ENCODE measurements at regions not wholly inside any gene's neighbourhood (a gene's known extent, or its start where the extent isn't known, plus 50 kb on each side); places are given as distances from the start of the nearest gene placed in this dataset.
"Not testable (repeated sequence)": the region's sequence is repeated elsewhere in the genome, so short reads cannot be mapped to it uniquely, and the experiment has no call there.

- DNase-seq: no peak
Measured at GRCh38 chr3:159859836-159860235, 128.8 kb upstream of the IL12A start.

GRCh38 chr3:159860269-159861116 lies 128.1 kb upstream of the IL12A start:
- DNase-seq: peak; percentile 11

GRCh38 chr3:159861369-159861987 lies 127.2 kb upstream of the IL12A start:
- no peak for DNase-seq

- no peak for DNase-seq
Measured at GRCh38 chr3:159865041-159865579, 123.5 kb upstream of the IL12A start.

- no peak for DNase-seq
Measured at GRCh38 chr3:159866201-159866746, 122.4 kb upstream of the IL12A start.

- no peak for DNase-seq
Measured at GRCh38 chr3:159867372-159867771, 121.3 kb upstream of the IL12A start.

GRCh38 chr3:159870723-159871122 lies 117.9 kb upstream of the IL12A start:
- DNase-seq: no peak

- DNase-seq: no peak
Measured at GRCh38 chr3:159872374-159873109, 116.1 kb upstream of the IL12A start.

- DNase-seq: no peak
Measured at GRCh38 chr3:159875116-159875515, 113.5 kb upstream of the IL12A start.

GRCh38 chr3:159877924-159878323 lies 110.7 kb upstream of the IL12A start:
- no peak for DNase-seq

GRCh38 chr3:159879146-159879545 lies 109.5 kb upstream of the IL12A start:
- DNase-seq: no peak

GRCh38 chr3:159879598-159879997 lies 109.0 kb upstream of the IL12A start:
- DNase-seq: no peak

- DNase-seq: no peak
Measured at GRCh38 chr3:159881208-159881607, 107.4 kb upstream of the IL12A start.

- no peak for DNase-seq
Measured at GRCh38 chr3:159881828-159882309, 106.8 kb upstream of the IL12A start.

GRCh38 chr3:159882367-159882766 lies 106.3 kb upstream of the IL12A start:
- DNase-seq: no peak

- no peak for DNase-seq
Measured at GRCh38 chr3:159882790-159883779, 105.5 kb upstream of the IL12A start.

- peak; percentile 23 for DNase-seq
Measured at GRCh38 chr3:159884661-159885402, 103.8 kb upstream of the IL12A start.

- no peak for DNase-seq
Measured at GRCh38 chr3:159886050-159886449, 102.6 kb upstream of the IL12A start.

- not testable (repeated sequence) for DNase-seq
Measured at GRCh38 chr3:159886530-159886929, 102.1 kb upstream of the IL12A start.

- no peak for DNase-seq
Measured at GRCh38 chr3:159887168-159887567, 101.5 kb upstream of the IL12A start.

GRCh38 chr3:159887911-159888310 lies 100.7 kb upstream of the IL12A start:
- no peak for DNase-seq
